SK-N-SH (cell line): ENCODE measurements at regions not wholly inside any gene's neighbourhood (a gene's known extent, or its start where the extent isn't known, plus 50 kb on each side); places are given as distances from the start of the nearest gene placed in this dataset.
"Not testable (repeated sequence)": the region's sequence is repeated elsewhere in the genome, so short reads cannot be mapped to it uniquely, and the experiment has no call there.

Experiments
- CTCF ChIA-PET: fragments of 300-600, 350-600 bp; formaldehyde crosslinking; extraction: SDS; loops from one replicate; lab custom pipeline; 2021; lab: Yijun Ruan, JAX
- POLR2A ChIA-PET: fragments of 350-600 bp; sonication (Branson Sonifier 250); formaldehyde crosslinking; extraction: SDS; loops from one replicate; lab custom pipeline; 2020; ENCODE audit warnings: antibody characterized with exemption, inconsistent platforms; lab: Yijun Ruan, JAX
- DNase-seq: peaks from one replicate; pipeline ENCODE4 v3.0.0; 2012
- H2AFZ ChIP-seq: fragments of 200-600 bp; sonication (generic); 2 replicates; pipeline ENCODE4 v1.8.1; 2016; ENCODE audit warnings: antibody characterized with exemption, mild to moderate bottlenecking, low read depth
- H3F3A ChIP-seq: fragments of 200-600 bp; sonication (generic); replicated peaks from 2 replicates; pipeline ENCODE3; 2016; ENCODE audit warnings: antibody characterized with exemption, mild to moderate bottlenecking; ENCODE audit not compliant: insufficient read depth
- H3K27ac ChIP-seq, 2 experiments: fragments of 200-500 bp in 1 of 2; fragments of 200-600 bp in 1 of 2; sonication (Bioruptor generic) in 1 of 2; sonication (generic), shearing (Covaris generic) in 1 of 2; 2 replicates each; pipeline versions ENCODE4 v1.5.1 to v1.6.1; 2014 to 2016; ENCODE audit warnings: low read depth in 2 of 2, inconsistent platforms in 1 of 2, low read length in 1 of 2, mild to moderate bottlenecking in 1 of 2, mixed read lengths in 1 of 2
- H3K27me3 ChIP-seq: fragments of 200-600 bp; sonication (generic), shearing (Covaris generic); 2 replicates; pipeline ENCODE4 v1.6.1; 2016; ENCODE audit warnings: mixed run types; ENCODE audit not compliant: insufficient read depth
- H3K36me3 ChIP-seq, 2 experiments: fragments of 200-500 bp in 1 of 2; fragments of 200-600 bp in 1 of 2; sonication (Bioruptor generic) in 1 of 2; sonication (generic) in 1 of 2; replicated peaks in 1 of 2; 2 replicates each; pipeline versions ENCODE3 to v1.5.1; 2014 to 2016; ENCODE audit warnings: low read length in 1 of 2, mild to moderate bottlenecking in 1 of 2; ENCODE audit not compliant: insufficient read depth in 2 of 2, control insufficient read depth in 1 of 2
- H3K4me1 ChIP-seq, 2 experiments: fragments of 200-500 bp in 1 of 2; fragments of 200-600 bp in 1 of 2; sonication (Bioruptor generic) in 1 of 2; sonication (generic), shearing (Covaris generic) in 1 of 2; 2 replicates each; pipeline versions ENCODE4 v1.5.1 to v1.6.1; 2014 to 2016; ENCODE audit warnings: low read depth in 1 of 2, low read length in 1 of 2, mixed run types in 1 of 2; ENCODE audit not compliant: insufficient read depth in 2 of 2, control insufficient read depth in 1 of 2
- H3K4me2 ChIP-seq: fragments of 200-600 bp; sonication (generic), shearing (Covaris generic); 2 replicates; pipeline ENCODE4 v1.6.1; 2017; ENCODE audit warnings: mixed run types
- H3K4me3 ChIP-seq, 2 experiments: fragments of 200-500 bp in 1 of 2; fragments of 200-600 bp in 1 of 2; sonication (Bioruptor generic) in 1 of 2; sonication (generic), shearing (Covaris generic) in 1 of 2; 2 replicates each; pipeline versions ENCODE4 v1.5.1 to v1.8.1; 2014 to 2016; ENCODE audit warnings: low read depth in 2 of 2, inconsistent platforms in 1 of 2, low read length in 1 of 2, mild to moderate bottlenecking in 1 of 2, mixed read lengths in 1 of 2, moderate library complexity in 1 of 2
- H3K79me2 ChIP-seq: fragments of 200-600 bp; sonication (generic); 2 replicates; pipeline ENCODE4 v1.8.1; 2017; ENCODE audit warnings: mild to moderate bottlenecking; ENCODE audit not compliant: insufficient read depth
- H3K9ac ChIP-seq: fragments of 200-600 bp; sonication (generic); 2 replicates; pipeline ENCODE4 v1.6.1; 2017; ENCODE audit warnings: mixed run types
- H3K9me2 ChIP-seq: fragments of 200-600 bp; sonication (generic); 2 replicates; pipeline ENCODE4 v1.6.1; 2017; ENCODE audit warnings: mixed run types
- H3K9me3 ChIP-seq: fragments of 200-600 bp; sonication (generic); 2 replicates; pipeline ENCODE4 v1.6.1; 2017; ENCODE audit warnings: mixed run types, mild to moderate bottlenecking, moderate library complexity
- H4K20me1 ChIP-seq: fragments of 200-600 bp; sonication (generic); 2 replicates; pipeline ENCODE4 v1.6.1; 2017; ENCODE audit warnings: mild to moderate bottlenecking, mixed run types; ENCODE audit not compliant: insufficient read depth
- WGBS: methylation state at CpG from one replicate; pipeline ENCODE4 v1.1.6; 2017; ENCODE audit warnings: low lambda C conversion rate; 5-methylcytosine and 5-hydroxymethylcytosine counted together

GRCh38 chr1:149227933-149228665 is 124.7 kb upstream of the NBPF9 start:
- H3F3A ChIP-seq, H3K4me2 ChIP-seq, H3K9ac ChIP-seq, H3K27me3 ChIP-seq, H3K27ac ChIP-seq, H3K9me2 ChIP-seq, POLR2A ChIA-PET, H3K79me2 ChIP-seq, DNase-seq, H3K4me1 ChIP-seq, H3K9me3 ChIP-seq, H3K4me3 ChIP-seq, H2AFZ ChIP-seq, H4K20me1 ChIP-seq, CTCF ChIA-PET, H3K36me3 ChIP-seq: not testable (repeated sequence)
- WGBS: 90% methylated on average over 2 of the region's 7 CpGs

- H3K36me3 ChIP-seq, H3K9me3 ChIP-seq, H3K4me3 ChIP-seq, H3K4me1 ChIP-seq, H3K9me2 ChIP-seq, H3K27ac ChIP-seq, H4K20me1 ChIP-seq, H3K9ac ChIP-seq, H3K27me3 ChIP-seq, DNase-seq, CTCF ChIA-PET, H3K79me2 ChIP-seq, H2AFZ ChIP-seq, POLR2A ChIA-PET, H3K4me2 ChIP-seq, H3F3A ChIP-seq: not testable (repeated sequence)
- WGBS: no CpG with 5 or more reads among the region's 9 CpGs
These were observed 125.6 kb upstream of the NBPF9 start for GRCh38 chr1:149228672-149229585.

GRCh38 chr1:149229813-149230212 is 126.5 kb upstream of the NBPF9 start:
- H3K4me1 ChIP-seq, H3K27ac ChIP-seq, POLR2A ChIA-PET: not testable (repeated sequence)

GRCh38 chr1:149234926-149235914 is 131.9 kb upstream of the NBPF9 start:
- H3K79me2 ChIP-seq, H3K4me2 ChIP-seq, H3K36me3 ChIP-seq, POLR2A ChIA-PET, H2AFZ ChIP-seq, H3K9me2 ChIP-seq, CTCF ChIA-PET, H3K4me1 ChIP-seq, H3K27me3 ChIP-seq, H3K4me3 ChIP-seq, H4K20me1 ChIP-seq, H3K27ac ChIP-seq, H3F3A ChIP-seq, H3K9ac ChIP-seq, DNase-seq, H3K9me3 ChIP-seq: not testable (repeated sequence)
- WGBS: no CpG with 5 or more reads among the region's 5 CpGs

More at GRCh38 chr1:149229813-149230212, 126.5 kb upstream of the NBPF9 start:
- H3K9me2 ChIP-seq, H2AFZ ChIP-seq, H3K4me2 ChIP-seq, H3K4me3 ChIP-seq, H3K79me2 ChIP-seq, DNase-seq, H3K9me3 ChIP-seq, H3K9ac ChIP-seq, CTCF ChIA-PET, H4K20me1 ChIP-seq, H3K27me3 ChIP-seq, H3F3A ChIP-seq, H3K36me3 ChIP-seq: not testable (repeated sequence)
- 73% methylated on average over 3 of the region's 5 CpGs for WGBS

DNA sequence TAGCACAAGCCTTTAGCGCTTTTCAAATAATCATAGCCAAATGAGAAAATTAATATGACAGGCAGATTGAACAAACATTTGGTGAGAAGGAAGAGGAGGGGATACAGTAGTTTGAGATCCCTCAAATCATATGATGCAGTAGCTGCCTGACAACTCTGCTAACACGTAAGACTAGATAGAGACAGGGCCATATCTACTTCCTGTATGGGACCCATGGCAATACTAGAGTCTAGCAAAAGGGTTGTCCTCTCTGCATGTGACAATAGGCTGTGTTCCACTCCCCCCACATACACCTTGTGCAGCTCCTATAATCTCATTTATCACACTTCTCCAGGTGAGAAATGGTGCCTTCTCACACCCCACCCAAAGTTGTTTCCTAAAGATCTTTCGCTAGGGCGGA is 134.2 kb upstream of the NBPF9 start:
- H3F3A ChIP-seq, H4K20me1 ChIP-seq, H3K79me2 ChIP-seq, CTCF ChIA-PET, H3K4me2 ChIP-seq, H3K9me3 ChIP-seq, DNase-seq, H3K4me1 ChIP-seq, H3K4me3 ChIP-seq, H3K9me2 ChIP-seq, H3K9ac ChIP-seq, H2AFZ ChIP-seq, POLR2A ChIA-PET, H3K36me3 ChIP-seq, H3K27ac ChIP-seq, H3K27me3 ChIP-seq: not testable (repeated sequence)
- WGBS: 100% methylated on average over 2 of the region's 4 CpGs
